ENCODE measurements at regions not wholly inside any gene's neighbourhood (a gene's known extent, or its start where the extent isn't known, plus 50 kb on each side); places are given as distances from the start of the nearest gene placed in this dataset.

DNA sequence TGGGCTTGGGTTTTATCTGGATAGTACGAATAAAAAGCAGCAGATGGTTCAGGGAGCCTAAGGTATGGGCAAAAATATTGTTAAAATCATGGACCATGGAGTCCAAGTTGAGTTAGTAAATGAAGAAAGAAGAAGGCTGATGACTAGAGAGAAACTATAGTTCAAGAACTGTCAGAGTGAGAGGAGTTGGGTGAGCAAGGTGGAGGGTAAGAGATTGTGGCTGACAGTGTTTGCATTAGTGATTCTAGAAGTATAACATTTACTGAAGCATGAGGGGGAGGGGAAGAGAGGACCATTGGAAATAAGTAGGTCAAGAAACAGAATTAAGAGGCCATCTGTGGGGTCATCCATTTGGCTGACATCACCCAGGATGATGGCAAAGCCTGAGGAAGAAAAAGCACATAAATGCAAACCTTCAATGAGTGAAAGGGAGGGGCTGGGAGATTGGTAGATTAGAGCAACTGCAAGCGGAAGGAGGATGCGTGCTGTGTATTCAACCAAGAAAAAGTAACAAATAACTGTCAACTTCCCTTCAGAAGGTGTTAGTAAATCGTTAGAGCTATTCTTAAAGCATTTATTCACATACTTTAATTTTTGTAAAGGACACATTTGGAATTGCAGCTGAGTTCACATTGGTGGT lies 392.8 kb downstream of the TSN start:
- Histone ChIP-seq H3K23me2 (ENCODE audit: low read depth, low read length) (no peaks in the 10 kb centered on the region), H3K18ac (ENCODE audit: extremely low read depth, low read length) (no peak overlapping the region), H2BK20ac (ENCODE audit: low read length) (no peak overlapping the region)

More for the DNA sequence above, 392.8 kb downstream of the TSN start:
- H3K79me1 ChIP-seq (ENCODE audit: low read depth, low read length): no peaks in the 10 kb centered on the region
- H3K9ac ChIP-seq (replicated peaks in 1 of 4; ENCODE audit: extremely low read depth in 1 of 4, low read depth in 3 of 4, low read length in 3 of 4): no peak overlapping the region
- no peaks in the 10 kb centered on the region for H3K27me3 ChIP-seq (replicated peaks in 1 of 4; ENCODE audit: control insufficient read depth in 3 of 4, extremely low read depth in 1 of 4, insufficient read depth in 3 of 4, low read length in 3 of 4)
- H3K23ac ChIP-seq (ENCODE audit: insufficient read length): no peak overlapping the region
- no peak overlapping the region for H4K8ac ChIP-seq (ENCODE audit: extremely low read depth, insufficient read depth, low read length)
- no peaks in the 10 kb centered on the region for H3K4me1 ChIP-seq (replicated peaks in 1 of 4; ENCODE audit: control insufficient read depth in 3 of 4, insufficient read depth in 4 of 4, low read length in 3 of 4)
- no peak overlapping the region for H3K4me2 ChIP-seq (ENCODE audit: insufficient read depth in 1 of 2, low read depth in 2 of 2, low read length in 2 of 2)
- H3K9me3 ChIP-seq (ENCODE audit: insufficient read depth in 2 of 2, low read depth in 1 of 2, low read length in 1 of 2): no peaks in the 10 kb centered on the region
- no peak overlapping the region for H4K91ac ChIP-seq (replicated peaks; ENCODE audit: insufficient read length, low read length)
- no peak for FAIRE-seq
- H4K20me1 ChIP-seq (replicated peaks in 1 of 2; ENCODE audit: control insufficient read depth in 1 of 2, insufficient read depth in 2 of 2, low read length in 2 of 2): no peaks in the 10 kb centered on the region
- H3K14ac ChIP-seq (ENCODE audit: insufficient read length): no peak overlapping the region
- H2BK120ac ChIP-seq (replicated peaks; ENCODE audit: low read depth, low read length): no peak overlapping the region
- no peak overlapping the region for H2BK5ac ChIP-seq (ENCODE audit: low read depth, low read length)
- H3K79me2 ChIP-seq (ENCODE audit: control insufficient read depth in 1 of 2, insufficient read depth in 2 of 2, low read length in 2 of 2): no peaks in the 10 kb centered on the region
- no peak overlapping the region for H4K5ac ChIP-seq (ENCODE audit: insufficient read length, low read depth, low read length)
- H2AFZ ChIP-seq (ENCODE audit: low read length): no peak overlapping the region
- no peaks in the 10 kb centered on the region for H3K36me3 ChIP-seq (ENCODE audit: control insufficient read depth in 2 of 4, insufficient read depth in 4 of 4, low read length in 3 of 4)
- 96% methylated on average over 4 of the region's 4 CpGs; no CpG with 5 or more reads in 1 of the 2 experiments for whole genome bisulfite sequencing, 2 experiments (ENCODE audit: extremely low coverage in 1 of 2, insufficient coverage in 1 of 2, insufficient read length in 1 of 2, insufficient replicate concordance in 2 of 2, low coverage in 1 of 2, low lambda C conversion rate in 2 of 2, missing lambda C conversion rate in 1 of 2)
- no peak overlapping the region for H3K4ac ChIP-seq (replicated peaks; ENCODE audit: insufficient read length, low read depth, low read length)
- TF ChIP-seq KDM1A (IDR thresholded peaks at IDR 0.05; ENCODE audit: borderline replicate concordance, low read length) (no peak), EP300 (IDR thresholded peaks at IDR 0.05; ENCODE audit: borderline replicate concordance in 1 of 2, low read depth in 2 of 2, low read length in 2 of 2) (no peak), RNF2 (IDR thresholded peaks at IDR 0.05; ENCODE audit: borderline replicate concordance, low read depth, low read length, missing control alignments, poor library complexity, severe bottlenecking) (no peak), RAD21 (IDR thresholded peaks at IDR 0.05 in 1 of 2, conservative IDR thresholded peaks at IDR 0.05 in 1 of 2; ENCODE audit: low read depth in 2 of 2, low read length in 2 of 2) (no peak), EGR1 (IDR thresholded peaks at IDR 0.05; ENCODE audit: borderline replicate concordance, low read depth, low read length) (no peak)
- TF ChIP-seq, protein P1, sequence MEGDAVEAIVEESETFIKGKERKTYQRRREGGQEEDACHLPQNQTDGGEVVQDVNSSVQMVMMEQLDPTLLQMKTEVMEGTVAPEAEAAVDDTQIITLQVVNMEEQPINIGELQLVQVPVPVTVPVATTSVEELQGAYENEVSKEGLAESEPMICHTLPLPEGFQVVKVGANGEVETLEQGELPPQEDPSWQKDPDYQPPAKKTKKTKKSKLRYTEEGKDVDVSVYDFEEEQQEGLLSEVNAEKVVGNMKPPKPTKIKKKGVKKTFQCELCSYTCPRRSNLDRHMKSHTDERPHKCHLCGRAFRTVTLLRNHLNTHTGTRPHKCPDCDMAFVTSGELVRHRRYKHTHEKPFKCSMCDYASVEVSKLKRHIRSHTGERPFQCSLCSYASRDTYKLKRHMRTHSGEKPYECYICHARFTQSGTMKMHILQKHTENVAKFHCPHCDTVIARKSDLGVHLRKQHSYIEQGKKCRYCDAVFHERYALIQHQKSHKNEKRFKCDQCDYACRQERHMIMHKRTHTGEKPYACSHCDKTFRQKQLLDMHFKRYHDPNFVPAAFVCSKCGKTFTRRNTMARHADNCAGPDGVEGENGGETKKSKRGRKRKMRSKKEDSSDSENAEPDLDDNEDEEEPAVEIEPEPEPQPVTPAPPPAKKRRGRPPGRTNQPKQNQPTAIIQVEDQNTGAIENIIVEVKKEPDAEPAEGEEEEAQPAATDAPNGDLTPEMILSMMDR (IDR thresholded peaks at IDR 0.05; ENCODE audit: control extremely low read depth in 1 of 3, insufficient read depth in 1 of 3, low read depth in 1 of 3, low read length in 3 of 3): no peak
- no peak overlapping the region for H3K27ac ChIP-seq (ENCODE audit: low read depth, low read length)
- ChIA-PET CTCF (ENCODE audit: partially characterized antibody) (interaction anchor here (1.4 kb wide), 1 partner anchor 10 kb away, joined by 3 read pairs; no protein-coding TSS in a partner anchor), POLR2A (ENCODE audit: partially characterized antibody) (no interaction called here)
- no peak overlapping the region for H2BK12ac ChIP-seq (ENCODE audit: low read depth, low read length)
- H3K56ac ChIP-seq (replicated peaks; ENCODE audit: insufficient read length, low read depth, low read length): no peak overlapping the region
- H2AK5ac ChIP-seq (ENCODE audit: low read depth, low read length): no peak overlapping the region
- no peak overlapping the region for H2BK15ac ChIP-seq (ENCODE audit: low read length)
- no peak for DNase-seq (ENCODE audit: low read depth in 1 of 2, low spot score in 2 of 2)
- no peak overlapping the region for H3K4me3 ChIP-seq (ENCODE audit: extremely low read depth in 1 of 4, insufficient read depth in 2 of 4, low read depth in 3 of 4, low read length in 4 of 4)
